Transverse colon (tissue), 4 donors: ENCODE measurements at regions not wholly inside any gene's neighbourhood (a gene's known extent, or its start where the extent isn't known, plus 50 kb on each side); places are given as distances from the start of the nearest gene placed in this dataset.

Source experiments
- EP300 ChIP-seq: sonication (generic); formaldehyde crosslinking; IDR thresholded peaks from one replicate; pipeline ENCODE4 v1.6.1; 2017; ENCODE audit warnings: antibody characterized with exemption, low read depth
- POLR2A ChIP-seq: fragments of 450-650 bp; IDR thresholded peaks from one replicate; pipeline ENCODE4 v1.6.1; 2016; ENCODE audit warnings: antibody characterized with exemption, mild to moderate bottlenecking, moderate library complexity
- POLR2AphosphoS5 ChIP-seq, 3 donors: sonication (generic); formaldehyde crosslinking; IDR thresholded peaks; one replicate each; pipeline ENCODE4 v1.6.1; 2016; ENCODE audit warnings: antibody characterized with exemption in 3 of 3
- TF ChIP-seq, protein P1 (sequence below), 5 experiments: fragments of 200-600 bp in 3 of 5; fragments of 450-650 bp in 2 of 5; sonication (generic) in 3 of 5; IDR thresholded peaks; 1 replicate in 2 of 5; 2 replicates in 3 of 5; pipeline ENCODE4 v1.5.1; 2016 to 2017; ENCODE audit warnings: antibody characterized with exemption in 5 of 5, inconsistent platforms in 3 of 5, mild to moderate bottlenecking in 2 of 5, moderate library complexity in 1 of 5

- TF ChIP-seq, protein P1, sequence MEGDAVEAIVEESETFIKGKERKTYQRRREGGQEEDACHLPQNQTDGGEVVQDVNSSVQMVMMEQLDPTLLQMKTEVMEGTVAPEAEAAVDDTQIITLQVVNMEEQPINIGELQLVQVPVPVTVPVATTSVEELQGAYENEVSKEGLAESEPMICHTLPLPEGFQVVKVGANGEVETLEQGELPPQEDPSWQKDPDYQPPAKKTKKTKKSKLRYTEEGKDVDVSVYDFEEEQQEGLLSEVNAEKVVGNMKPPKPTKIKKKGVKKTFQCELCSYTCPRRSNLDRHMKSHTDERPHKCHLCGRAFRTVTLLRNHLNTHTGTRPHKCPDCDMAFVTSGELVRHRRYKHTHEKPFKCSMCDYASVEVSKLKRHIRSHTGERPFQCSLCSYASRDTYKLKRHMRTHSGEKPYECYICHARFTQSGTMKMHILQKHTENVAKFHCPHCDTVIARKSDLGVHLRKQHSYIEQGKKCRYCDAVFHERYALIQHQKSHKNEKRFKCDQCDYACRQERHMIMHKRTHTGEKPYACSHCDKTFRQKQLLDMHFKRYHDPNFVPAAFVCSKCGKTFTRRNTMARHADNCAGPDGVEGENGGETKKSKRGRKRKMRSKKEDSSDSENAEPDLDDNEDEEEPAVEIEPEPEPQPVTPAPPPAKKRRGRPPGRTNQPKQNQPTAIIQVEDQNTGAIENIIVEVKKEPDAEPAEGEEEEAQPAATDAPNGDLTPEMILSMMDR (IDR thresholded peaks at IDR 0.05): no peak
- no peak for TF ChIP-seq POLR2A
- no peak for TF ChIP-seq EP300
- TF ChIP-seq POLR2AphosphoS5 (IDR thresholded peaks at IDR 0.05): no peak
These were observed 70.3 kb upstream of the DSG1 start for GRCh38 chr18:31247574-31248199.
